SKM-1 (cell line): ENCODE measurements at regions not wholly inside any gene's neighbourhood (a gene's known extent, or its start where the extent isn't known, plus 50 kb on each side); places are given as distances from the start of the nearest gene placed in this dataset.

Source experiments
- DNase-seq: peaks from one replicate; lab custom pipeline; 2025; ENCODE audit not compliant: unreplicated experiment; lab: John Stamatoyannopoulos, UW

DNA sequence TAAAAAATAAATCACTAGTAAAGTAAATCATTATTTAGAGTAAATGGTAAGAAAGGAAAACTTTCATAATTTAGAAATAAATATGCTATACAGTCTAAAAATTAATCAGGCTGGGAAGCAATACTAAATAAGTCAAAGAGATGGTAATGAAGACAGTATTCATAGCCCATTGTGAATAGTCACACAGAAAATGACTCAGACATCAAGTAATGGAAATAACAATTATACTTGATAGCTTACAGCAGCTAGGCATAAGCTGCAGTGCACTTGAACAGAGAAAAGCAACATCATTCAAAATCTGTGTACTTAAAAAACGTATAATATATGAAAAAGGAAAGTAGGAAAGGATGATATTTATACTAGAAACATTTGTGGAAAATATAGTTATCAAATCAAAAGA lies 642.5 kb upstream of the GNPDA2 start:
- no peak for DNase-seq

DNA sequence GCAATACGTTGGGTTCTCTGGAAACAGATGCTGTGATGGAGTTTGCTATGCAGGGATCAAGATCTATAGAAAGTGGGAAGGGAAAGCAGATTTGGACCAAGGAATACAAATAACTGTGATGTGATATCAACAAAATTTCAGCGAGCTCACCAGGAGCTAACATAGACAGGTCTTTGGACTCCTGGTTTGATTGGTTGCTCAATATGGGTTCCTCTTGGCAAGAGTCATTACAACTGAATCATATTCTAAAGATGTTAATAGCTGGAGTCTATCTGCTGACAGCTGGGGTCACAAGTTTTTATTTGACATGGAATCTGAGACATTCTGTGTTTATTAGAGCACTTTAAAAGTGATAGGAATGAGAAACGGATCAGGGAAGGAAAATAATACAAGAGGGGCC lies 637.6 kb upstream of the GNPDA2 start:
- DNase-seq, result no peak

DNA sequence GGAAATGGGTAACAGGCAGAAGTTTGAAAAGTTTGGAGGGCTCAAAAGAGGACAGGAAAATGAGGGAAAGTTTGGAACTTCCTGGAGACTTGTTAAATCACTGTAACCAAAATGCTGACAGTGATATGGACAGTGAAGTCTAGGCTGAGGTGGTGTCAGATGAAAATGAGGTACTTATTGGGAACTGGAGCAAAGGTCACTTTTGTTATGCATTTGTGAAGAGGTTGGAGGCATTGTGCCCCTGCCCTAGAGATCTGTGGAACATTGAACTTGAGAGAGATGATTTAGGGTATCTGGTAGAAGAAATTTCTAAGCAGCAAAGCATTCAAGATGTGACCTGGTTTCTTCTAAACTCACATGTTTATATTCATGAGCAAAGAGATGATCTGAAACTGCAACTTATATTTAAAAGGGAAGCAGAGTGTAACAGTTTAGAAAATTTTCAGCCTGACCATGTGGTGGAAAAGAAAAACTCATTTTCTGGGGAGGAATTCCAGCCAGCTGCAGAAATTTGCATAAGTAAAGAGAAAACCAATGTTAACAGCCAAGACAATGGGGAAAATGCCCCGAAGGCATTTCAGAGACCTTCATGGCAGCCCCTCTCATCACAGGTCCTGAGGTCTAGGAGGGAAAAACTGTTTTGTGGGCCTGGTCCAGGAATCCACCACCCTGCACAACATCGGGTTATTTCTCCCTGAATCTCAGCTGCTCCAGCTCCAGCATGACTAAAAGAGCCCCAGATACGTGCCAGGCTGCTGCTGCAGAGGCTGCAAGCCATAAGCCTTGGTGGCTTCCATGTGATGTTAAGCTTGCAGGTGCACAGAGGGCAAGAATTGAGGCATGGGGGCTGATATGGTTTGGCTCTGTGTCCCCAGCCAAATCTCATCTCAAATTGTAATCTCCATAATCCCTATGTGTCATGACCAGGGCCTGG lies 632.5 kb upstream of the GNPDA2 start:
- DNase-seq, result no peak

DNA sequence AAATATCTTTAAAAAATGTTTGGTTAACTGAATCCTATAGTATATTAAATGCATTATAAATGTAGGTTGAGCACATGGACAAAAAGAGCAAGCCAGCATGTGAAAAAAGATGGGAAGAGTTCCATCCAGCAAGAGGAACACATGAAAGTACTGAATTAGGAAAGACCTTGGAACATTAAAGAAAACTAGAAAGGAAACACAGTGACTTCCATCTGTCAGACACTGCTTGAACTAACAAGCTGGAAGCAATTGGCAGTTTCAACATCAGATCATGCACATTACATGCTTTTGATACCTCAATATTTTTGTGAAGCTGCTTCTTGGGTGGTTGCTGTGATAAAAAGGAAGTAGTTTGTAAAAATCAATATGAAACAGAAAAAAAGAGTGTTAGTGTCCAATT lies 626.8 kb upstream of the GNPDA2 start:
- DNase-seq, result no peak

DNA sequence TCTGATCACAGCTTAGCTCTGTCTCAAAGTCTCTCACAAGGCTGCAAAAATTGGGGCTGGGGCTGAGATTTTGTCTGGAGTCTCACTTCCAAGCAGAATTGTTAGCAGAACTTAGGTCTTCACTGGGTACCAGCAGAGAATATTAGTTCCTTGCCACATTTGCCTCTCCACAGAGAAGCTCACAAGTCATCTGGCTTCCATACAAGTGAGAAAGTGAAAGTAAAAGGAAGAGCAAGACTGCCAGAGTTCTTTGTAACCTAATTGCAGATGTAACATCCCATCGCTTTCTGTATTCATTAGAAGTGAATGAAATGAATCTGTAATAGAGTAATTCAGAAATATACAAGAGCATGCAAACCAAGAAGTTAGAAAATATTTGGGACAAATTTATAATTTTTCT lies 624.1 kb upstream of the GNPDA2 start:
- DNase-seq, result no peak

DNA sequence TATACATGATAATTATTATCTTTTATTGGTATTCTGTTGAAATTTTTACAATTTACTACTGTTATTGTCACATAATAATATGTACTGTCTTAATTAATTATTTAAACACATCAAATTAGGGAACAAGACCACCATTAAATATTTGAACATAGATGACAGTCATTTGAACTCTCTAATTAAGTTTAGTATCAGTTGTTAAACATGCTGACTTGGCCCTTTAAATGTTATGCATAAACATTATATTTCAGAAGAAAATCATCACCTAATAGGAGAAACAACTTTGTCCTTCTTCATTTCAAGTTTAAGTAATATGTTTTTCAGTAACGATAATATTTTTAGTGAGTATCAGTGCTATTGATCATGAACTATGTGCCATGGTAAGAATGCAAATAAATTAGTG lies 623.5 kb upstream of the GNPDA2 start:
- no peak for DNase-seq

DNA sequence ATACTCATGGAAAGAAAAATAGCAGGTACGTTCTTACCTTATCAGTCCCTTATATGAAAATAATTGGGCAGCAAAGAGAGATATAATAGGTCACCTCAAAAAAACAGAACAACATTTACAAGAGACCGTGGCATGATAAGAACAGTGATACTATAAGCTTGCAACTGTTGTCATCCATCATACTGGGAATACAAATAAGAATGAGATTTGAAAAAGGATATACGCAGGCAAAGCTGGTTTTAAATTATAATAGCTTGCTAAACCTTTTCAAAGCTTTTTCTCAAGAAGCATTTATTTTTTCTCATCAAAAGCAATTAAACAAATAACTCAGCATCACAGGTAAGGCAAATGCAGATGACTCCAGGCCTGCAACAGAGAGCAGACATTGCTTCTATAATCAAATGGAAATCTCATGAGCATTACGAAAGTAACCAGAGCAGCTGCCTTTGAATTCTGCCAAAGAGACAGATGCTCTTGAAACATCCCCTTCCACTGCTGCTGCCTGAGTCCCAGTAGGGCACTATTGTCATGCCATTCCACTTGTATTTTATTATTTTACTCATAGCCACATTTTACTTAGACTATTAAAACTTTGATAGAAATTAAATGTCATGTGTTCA lies 620.6 kb upstream of the GNPDA2 start:
- no peak for DNase-seq

DNA sequence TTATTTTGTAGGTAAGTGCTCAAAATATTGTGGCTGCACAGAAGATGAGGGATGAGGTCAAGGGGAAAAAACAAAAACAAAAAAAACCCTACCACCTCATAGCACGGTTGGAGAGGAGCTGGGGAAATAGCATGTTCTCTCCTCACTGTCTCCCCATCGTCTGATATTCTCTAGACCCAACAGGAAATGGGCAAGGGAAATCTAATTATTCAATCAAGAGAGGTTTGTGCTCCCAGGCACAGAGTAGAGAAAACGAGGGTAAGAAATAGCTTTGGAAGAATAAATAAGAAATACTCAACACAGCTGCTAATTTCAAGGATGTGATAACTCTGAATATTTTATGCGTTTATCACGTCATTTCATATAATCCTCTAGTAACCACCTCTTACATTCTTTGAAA lies 619.2 kb upstream of the GNPDA2 start:
- DNase-seq, result no peak

DNA sequence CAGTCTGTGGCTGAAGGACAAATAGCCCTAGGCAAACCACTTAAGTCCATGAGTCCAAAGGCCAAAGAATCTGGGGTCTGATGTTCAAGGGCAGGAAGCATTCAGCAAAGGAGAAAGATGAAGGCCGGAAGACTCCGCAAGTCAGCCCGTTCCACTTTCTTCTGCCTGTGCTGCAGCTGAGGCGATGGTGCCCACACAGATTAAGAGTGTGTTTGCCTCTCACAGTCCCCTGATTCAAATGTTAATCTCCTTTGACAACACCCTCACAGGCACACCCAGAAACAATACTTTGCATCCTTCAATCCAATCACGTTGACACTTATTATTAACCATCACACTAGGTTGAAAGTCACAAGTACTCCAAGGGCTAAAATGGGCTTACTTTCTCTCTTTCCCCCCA lies 605.4 kb upstream of the GNPDA2 start:
- no peak for DNase-seq

DNA sequence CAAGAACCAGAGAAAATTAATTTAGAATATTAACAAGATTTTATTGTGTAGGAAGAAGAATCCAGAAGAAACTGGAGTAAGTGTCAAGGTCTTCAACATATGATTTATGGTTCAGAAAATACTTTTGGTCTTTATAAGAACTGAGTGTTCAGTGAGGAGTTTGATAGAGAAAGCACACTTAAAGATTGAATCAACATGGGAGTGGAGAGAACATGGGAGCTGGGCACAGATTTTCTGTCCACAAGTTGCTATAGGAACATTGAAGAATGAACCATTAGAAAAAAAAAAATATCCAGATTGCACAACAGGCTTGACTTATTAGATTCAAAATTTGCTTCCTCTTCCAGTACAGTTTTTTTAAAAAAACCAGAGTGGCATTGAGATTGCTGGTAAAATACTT lies 601.2 kb upstream of the GNPDA2 start:
- DNase-seq, result no peak

DNA sequence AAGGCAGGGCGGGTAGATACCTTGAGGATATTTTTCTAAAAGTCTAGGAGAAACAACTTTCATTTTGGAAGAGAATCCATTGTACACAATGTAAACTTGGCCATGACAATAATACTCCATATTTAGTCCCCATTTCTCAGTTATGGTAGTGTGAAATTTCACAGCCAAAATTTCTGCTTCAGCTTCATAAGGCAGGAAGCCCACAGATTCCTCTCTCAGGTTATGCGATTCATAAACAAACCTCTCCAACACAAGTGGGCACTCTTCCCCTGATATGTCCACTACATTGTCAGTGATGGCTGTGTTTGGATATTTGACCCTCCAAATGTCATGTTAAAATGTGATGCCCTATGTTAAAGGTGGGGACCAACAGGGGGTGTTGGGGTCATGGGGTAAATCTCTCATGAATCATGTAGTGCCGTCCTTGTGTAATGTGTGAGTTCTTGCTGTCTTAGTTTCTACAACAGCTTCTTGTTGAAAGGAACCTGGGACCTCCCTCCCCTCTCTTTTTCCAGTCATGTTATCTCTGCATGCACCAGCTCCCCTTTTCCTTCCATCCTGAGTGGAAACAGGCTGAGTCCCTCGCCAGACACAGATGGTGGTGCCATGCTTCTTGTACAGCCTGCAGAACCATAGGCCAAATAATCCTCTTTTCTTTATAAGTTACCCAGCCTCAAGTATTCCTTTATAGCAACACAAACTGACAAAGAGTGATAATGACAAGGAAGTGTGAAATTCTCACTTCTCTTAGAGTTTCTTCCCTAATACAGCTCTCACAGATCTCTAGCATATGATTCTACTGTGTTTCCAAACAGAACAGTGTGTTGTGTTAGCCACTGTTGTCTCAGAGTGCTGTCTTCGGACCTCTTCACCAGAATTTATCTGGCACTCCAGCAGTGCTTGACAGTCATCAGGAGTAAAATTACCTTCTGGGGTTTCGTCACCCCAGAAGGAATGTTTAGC lies 598.4 kb upstream of the GNPDA2 start:
- DNase-seq, result no peak

DNA sequence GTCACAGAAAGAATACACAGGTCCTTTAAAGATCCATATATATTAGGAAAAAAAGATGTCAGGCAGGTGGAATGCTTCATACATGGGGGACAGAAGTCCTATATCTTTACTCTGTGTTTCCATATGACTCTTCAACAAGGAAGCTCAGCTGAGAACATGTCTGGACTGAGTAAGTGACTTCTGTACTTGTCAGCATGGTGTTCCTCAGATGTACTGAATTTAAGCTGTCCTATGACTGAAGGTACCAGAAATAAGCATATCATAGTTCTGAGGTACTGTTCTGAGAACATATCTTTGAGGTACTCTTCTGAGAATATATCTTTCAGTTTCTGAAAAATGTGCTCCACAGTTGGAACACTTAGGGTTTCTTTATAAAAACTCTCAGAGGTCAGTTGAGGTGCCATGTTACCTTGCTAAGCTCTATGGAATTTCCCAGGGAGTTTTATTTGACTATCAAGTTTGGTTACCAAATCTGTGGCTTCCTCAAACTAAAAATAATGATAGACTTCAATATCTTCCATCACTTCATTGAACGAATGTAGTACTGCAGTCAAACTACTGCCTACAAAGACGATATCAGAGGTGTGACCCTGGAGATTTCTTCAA lies 597.2 kb upstream of the GNPDA2 start:
- no peak for DNase-seq

DNA sequence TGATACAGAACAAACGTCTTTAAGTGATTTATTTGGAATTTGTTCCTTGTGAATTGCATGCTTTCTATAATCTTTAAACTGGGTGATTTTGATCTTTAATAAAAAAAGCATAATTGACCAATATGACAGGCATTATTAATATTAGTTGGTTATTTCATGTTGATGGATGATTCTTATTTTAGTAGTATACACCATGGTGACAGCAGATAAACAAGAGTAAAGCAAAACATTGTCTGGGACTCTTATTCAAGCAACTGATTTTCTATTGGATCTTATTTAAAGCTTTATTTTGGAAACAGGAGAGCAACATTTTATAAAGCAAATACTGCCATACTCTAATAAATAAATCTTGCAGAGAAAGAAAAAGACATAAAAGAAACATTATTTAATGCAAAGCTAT lies 591.4 kb upstream of the GNPDA2 start:
- no peak for DNase-seq

DNA sequence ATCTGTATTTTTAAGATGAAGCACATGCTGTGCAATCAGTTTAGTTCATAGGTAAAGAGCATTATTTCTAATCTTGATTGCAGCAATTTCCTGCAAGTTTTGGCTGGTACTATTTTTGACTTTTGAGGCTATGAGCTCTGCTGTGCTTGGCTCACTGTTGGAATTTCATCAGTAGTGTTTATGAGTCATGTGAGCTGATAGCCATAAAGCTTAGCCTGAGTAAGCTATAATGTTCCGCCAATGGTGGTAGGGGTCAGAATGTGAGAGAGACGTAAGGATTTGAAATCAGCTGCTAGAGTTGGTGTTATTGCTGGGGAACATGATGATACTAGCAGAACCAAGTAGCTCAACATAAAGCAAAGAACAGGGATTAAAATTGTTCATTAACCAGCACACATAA lies 590.9 kb upstream of the GNPDA2 start:
- no peak for DNase-seq

DNA sequence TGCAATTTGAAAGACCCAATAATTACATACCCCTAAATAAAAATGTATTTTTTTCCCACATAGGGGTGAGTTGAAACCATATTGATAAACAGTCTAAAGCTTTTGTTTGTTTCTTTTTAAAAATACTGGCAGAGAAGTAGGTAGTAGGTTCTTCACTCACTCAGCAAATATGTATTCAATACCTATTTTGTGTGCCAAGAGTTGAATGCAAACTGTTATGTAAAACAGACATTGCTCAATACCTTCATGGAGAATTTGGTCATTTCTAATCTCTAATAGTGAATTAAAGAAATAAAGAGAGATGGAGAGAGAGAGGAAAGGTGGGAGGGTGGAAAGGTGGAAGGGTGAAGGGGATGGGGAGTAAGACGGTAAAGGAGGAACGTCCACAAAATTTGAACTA lies 589.9 kb upstream of the GNPDA2 start:
- no peak for DNase-seq

DNA sequence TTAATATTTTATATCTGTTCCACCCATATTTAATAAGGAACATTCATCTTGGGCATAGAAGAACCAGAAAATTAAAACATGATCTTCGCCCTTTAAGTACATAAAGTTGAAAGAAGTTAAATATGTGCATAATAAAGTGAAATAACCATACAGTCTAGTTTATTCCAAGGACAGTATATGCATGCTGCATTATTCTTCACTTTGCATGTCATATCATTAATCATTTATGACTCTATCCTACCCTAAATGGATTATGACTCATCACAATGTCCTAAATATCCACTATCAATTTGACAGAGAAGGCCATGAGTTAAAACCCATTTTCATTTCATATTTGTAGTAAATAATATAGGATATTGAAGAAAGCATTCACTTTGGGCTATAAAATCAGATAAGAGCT lies 576.5 kb upstream of the GNPDA2 start:
- DNase-seq, result no peak

DNA sequence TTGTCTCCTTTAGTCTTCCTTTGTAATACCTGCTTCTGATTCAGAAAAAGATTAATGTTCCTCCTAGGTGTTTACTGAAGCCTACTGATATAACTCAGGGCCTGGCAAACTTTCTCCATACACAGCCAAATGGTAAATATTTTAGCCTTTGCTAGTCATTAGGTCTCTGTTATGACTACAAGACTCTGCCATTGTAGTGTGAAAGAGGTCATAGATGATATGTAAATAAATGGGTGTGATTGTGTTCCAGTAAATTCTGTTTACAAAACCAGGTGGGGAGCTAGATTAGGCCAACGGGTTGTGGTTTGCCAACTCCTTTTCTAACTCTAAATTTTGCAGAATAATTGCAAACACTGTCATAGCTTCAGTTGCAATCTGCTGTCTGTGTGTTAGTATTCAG lies 568.1 kb upstream of the GNPDA2 start:
- no peak for DNase-seq

DNA sequence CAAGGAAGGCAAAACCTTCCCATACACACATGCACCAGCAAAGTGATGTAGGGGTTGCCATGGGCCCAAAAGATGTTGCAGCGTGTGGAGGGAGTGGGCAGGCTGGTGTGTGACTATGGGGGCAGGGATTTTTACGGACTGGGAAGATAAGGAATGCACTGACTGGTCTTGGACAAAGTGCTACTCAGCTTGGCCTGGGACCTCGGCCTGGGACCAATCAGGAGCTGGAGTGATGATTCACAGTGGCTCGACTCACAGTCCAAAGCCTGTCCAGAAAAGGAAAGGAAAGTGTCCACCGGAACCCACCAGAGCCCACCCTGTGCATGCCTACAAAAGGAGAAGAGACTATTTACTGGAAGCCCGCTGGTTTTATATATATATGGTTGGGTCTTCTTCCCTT lies 567.0 kb upstream of the GNPDA2 start:
- DNase-seq, result no peak

DNA sequence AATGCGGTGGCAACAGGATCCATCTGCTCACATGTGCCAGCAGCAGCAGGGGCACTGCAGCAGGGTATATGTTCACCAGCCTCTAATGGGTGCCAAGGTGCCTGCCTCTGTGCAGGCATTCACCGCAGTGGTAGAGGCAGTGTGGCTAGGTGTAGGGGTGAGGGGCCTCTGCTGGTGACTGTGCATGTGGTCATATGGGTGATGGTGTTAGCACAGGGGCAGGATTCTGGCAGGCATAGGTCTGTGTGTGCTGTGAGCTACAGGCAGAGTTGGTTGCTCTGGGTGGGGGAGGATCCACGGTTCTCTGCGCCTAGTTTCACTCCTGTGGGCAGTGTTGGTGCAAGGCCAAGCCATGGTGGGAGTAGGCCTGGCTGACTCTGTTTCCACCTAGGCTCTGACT lies 566.5 kb upstream of the GNPDA2 start:
- no peak for DNase-seq

DNA sequence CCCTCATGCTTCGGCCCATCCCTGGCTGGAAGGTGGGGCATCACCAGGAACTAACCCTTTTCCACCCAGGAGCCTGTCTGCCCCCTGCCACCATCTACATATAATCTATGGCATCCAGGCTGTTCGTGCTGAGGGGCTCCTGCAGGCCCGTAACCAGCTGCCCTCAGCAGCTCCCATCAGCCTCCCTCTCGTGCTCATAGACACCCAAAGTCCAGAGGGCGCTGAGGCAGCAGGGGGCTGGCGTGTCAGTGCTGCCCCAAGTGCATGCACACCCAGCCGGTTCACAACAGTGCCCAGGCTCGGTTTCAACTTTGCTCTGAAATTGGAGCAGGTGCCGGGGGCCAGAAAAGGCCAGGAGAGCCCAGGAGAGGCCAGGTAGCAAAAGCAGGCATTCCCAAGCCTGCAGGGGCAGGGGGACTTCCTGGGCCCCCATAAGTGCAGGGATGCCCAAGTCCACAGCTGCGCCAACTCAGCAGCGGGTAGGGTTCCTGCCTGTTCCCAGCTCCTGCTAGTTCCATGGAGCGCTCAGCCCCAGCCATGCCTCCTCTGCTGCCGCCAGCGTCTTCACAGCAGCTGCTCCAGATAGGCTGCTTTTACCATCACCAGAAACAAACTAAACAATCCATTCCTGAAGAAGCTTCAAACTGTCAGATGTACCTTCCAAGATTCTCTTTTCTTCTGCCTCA lies 558.2 kb upstream of the GNPDA2 start:
- DNase-seq, result no peak

DNA sequence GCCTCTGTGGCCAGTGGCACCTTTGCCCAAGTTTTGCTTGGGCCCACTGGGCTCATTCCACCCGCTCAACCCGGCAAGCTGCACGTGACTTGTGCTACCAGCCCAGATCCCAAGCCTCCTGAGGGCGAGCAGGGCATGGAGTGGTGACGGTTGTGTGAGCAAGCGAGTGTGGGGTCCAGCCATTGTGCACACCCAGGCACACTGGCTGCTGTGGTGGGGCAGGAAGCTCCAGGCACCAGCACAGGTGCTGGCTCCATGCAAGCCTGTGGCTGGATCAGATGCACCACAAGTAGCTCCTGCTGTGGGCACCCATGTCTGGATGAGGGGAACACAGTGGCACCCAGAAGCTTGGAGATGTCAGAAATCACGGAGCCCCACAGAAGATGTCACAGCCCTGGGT lies 557.0 kb upstream of the GNPDA2 start:
- no peak for DNase-seq
